Vagina (tissue), 2 donors: ENCODE measurements at regions not wholly inside any gene's neighbourhood (a gene's known extent, or its start where the extent isn't known, plus 50 kb on each side); places are given as distances from the start of the nearest gene placed in this dataset.

Experiments used
- CTCF ChIP-seq, 3 experiments: fragments of 450-650 bp in 2 of 3; fragments of 200-600 bp in 1 of 3; sonication (generic) in 1 of 3; IDR thresholded peaks; one replicate each; pipeline ENCODE4 v1.5.1; 2017 to 2019; ENCODE audit warnings: antibody characterized with exemption in 3 of 3, mild to moderate bottlenecking in 2 of 3, moderate library complexity in 2 of 3
- POLR2A ChIP-seq, 2 donors: fragments of 450-650 bp; IDR thresholded peaks; one replicate each; pipeline ENCODE4 v1.6.1; 2017; ENCODE audit warnings: antibody characterized with exemption in 2 of 2, mild to moderate bottlenecking in 2 of 2, moderate library complexity in 2 of 2
- POLR2AphosphoS5 ChIP-seq, 2 donors: sonication (generic); formaldehyde crosslinking; IDR thresholded peaks; one replicate each; pipeline ENCODE4 v1.9.0; 2017; ENCODE audit warnings: antibody characterized with exemption in 2 of 2, mild to moderate bottlenecking in 2 of 2, low read depth in 1 of 2; ENCODE audit not compliant: insufficient read depth in 1 of 2

- TF ChIP-seq CTCF (IDR thresholded peaks at IDR 0.05) (no peak), POLR2A (IDR thresholded peaks at IDR 0.05) (no peak), POLR2AphosphoS5 (IDR thresholded peaks at IDR 0.05; ENCODE audit: insufficient read depth in 1 of 2, low read depth in 1 of 2) (no peak)
Measured at GRCh38 chr7:148487912-148488311, 102.7 kb upstream of the C7orf33 start.
